Panc1 (cell line): ENCODE measurements at regions not wholly inside any gene's neighbourhood (a gene's known extent, or its start where the extent isn't known, plus 50 kb on each side); places are given as distances from the start of the nearest gene placed in this dataset.

Experiments
- ATAC-seq: fragments of 200-7000 bp; cut with Tn5 transposase; 2 replicates; pipeline ENCODE4 v1.9.1; 2020; ENCODE audit warnings: mild to moderate bottlenecking, moderate library complexity
- BruUV-seq: library from RNA; stranded (reverse); fragments of 400-500 nt; replicated peaks from 2 replicates; lab custom pipeline; 2021; lab: Mats Ljungman, UMichigan
- CTCF ChIA-PET: fragments of 300-600 bp; sonication (Branson Sonifier 250); formaldehyde crosslinking; loops from one replicate; lab custom pipeline; 2022; ENCODE audit warnings: antibody characterized with exemption; lab: Charles Lee
- POLR2A ChIA-PET: fragments of 300-600 bp; sonication (Branson Sonifier 250); formaldehyde crosslinking; loops from one replicate; lab custom pipeline; 2022; ENCODE audit warnings: antibody characterized with exemption; lab: Charles Lee
- DNase-seq: peaks from one replicate; pipeline ENCODE4 v3.0.0-alpha.2; 2010; ENCODE audit warnings: low read depth, low spot score
- H3K27ac ChIP-seq: 2 replicates; pipeline ENCODE4 v1.5.1; 2011; ENCODE audit warnings: mild to moderate bottlenecking, low read length, inconsistent platforms
- H3K27me3 ChIP-seq: fragments of 200-500 bp; sonication (Bioruptor generic); 2 replicates; pipeline ENCODE4 v1.6.0; 2014; ENCODE audit warnings: low read length, inconsistent platforms; ENCODE audit not compliant: control insufficient read depth, insufficient read depth
- H3K36me3 ChIP-seq: fragments of 200-500 bp; sonication (Bioruptor generic); 2 replicates; pipeline ENCODE4 v1.5.1; 2014; ENCODE audit warnings: inconsistent platforms, mild to moderate bottlenecking, low read length, moderate library complexity; ENCODE audit not compliant: control insufficient read depth, insufficient read depth
- H3K4me1 ChIP-seq: 2 replicates; pipeline ENCODE4 v1.5.1; 2011; ENCODE audit warnings: inconsistent platforms, mild to moderate bottlenecking, low read length, moderate library complexity; ENCODE audit not compliant: control insufficient read depth, insufficient read depth
- H3K4me3 ChIP-seq, 2 experiments: 2 replicates each; pipeline ENCODE4 v1.5.1; 2011 to 2012; ENCODE audit warnings: low read depth in 2 of 2, low read length in 2 of 2, mild to moderate bottlenecking in 2 of 2, inconsistent platforms in 1 of 2, moderate library complexity in 1 of 2
- H3K9me3 ChIP-seq: fragments of 200-500 bp; sonication (Bioruptor generic); 2 replicates; pipeline ENCODE4 v1.5.1; 2014; ENCODE audit warnings: low read depth, mild to moderate bottlenecking, inconsistent platforms, low read length, moderate library complexity; ENCODE audit not compliant: control insufficient read depth, insufficient read depth
- POLR2AphosphoS5 ChIP-seq: IDR thresholded peaks from 2 replicates; pipeline ENCODE4 v1.6.1; 2012; ENCODE audit warnings: mild to moderate bottlenecking, low read depth, low read length, moderate library complexity
- SIN3A ChIP-seq: IDR thresholded peaks from 2 replicates; pipeline ENCODE4 v1.6.1; 2012; ENCODE audit warnings: low read depth, mild to moderate bottlenecking, low read length, moderate library complexity, borderline replicate concordance; ENCODE audit not compliant: insufficient read depth
- TCF7L2 ChIP-seq: IDR thresholded peaks from 2 replicates; pipeline ENCODE4 v1.6.1; 2011; ENCODE audit warnings: mild to moderate bottlenecking, low read depth, low read length, inconsistent platforms
- in situ Hi-C: cut with HindIII; loops from 2 replicates; pipeline ENCODE4 v1.10.0; 2016; ENCODE audit warnings: low sequenced_read_pairs, low pct_unique_long_range_greater_than_20kb
- intact Hi-C: fragments of 100-400 bp; cut with micrococcal nuclease; formaldehyde crosslinking; loops from one replicate; pipeline ENCODE4 v1.10.0; 2022; ENCODE audit not compliant: unreplicated experiment
- TF ChIP-seq, protein P1 (sequence below), 2 experiments: IDR thresholded peaks; 2 replicates each; pipeline ENCODE4 v1.6.1; 2011 to 2012; ENCODE audit warnings: low read depth in 2 of 2, control low read depth in 1 of 2, low read length in 1 of 2, mild to moderate bottlenecking in 1 of 2, moderate library complexity in 1 of 2; ENCODE audit not compliant: insufficient read depth in 1 of 2
- TF ChIP-seq, protein P2 (sequence below): fragments of 450-650 bp; IDR thresholded peaks from 2 replicates; pipeline ENCODE4 v1.5.1; 2017; ENCODE audit warnings: mild to moderate bottlenecking

DNA sequence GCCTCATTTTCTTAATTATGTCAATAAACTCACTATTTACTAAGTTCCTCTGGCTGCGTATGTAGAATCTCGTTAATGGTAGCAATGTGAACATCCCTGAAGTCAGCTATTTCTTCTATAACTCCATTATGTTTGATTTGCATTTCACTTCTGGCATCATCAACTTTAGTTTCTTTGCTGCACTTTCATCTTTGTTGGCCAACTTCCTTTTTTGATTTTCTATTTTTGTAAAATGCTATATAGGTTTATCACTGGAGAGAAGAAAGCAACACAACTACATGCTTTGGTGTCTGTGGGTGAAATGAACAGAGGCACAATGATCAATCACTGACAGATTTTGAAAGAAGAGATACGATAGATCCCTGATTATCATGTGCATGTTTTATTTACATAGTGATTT is 58.5 kb upstream of the ATF7IP start:
- TF ChIP-seq, protein P1, sequence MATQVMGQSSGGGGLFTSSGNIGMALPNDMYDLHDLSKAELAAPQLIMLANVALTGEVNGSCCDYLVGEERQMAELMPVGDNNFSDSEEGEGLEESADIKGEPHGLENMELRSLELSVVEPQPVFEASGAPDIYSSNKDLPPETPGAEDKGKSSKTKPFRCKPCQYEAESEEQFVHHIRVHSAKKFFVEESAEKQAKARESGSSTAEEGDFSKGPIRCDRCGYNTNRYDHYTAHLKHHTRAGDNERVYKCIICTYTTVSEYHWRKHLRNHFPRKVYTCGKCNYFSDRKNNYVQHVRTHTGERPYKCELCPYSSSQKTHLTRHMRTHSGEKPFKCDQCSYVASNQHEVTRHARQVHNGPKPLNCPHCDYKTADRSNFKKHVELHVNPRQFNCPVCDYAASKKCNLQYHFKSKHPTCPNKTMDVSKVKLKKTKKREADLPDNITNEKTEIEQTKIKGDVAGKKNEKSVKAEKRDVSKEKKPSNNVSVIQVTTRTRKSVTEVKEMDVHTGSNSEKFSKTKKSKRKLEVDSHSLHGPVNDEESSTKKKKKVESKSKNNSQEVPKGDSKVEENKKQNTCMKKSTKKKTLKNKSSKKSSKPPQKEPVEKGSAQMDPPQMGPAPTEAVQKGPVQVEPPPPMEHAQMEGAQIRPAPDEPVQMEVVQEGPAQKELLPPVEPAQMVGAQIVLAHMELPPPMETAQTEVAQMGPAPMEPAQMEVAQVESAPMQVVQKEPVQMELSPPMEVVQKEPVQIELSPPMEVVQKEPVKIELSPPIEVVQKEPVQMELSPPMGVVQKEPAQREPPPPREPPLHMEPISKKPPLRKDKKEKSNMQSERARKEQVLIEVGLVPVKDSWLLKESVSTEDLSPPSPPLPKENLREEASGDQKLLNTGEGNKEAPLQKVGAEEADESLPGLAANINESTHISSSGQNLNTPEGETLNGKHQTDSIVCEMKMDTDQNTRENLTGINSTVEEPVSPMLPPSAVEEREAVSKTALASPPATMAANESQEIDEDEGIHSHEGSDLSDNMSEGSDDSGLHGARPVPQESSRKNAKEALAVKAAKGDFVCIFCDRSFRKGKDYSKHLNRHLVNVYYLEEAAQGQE (IDR thresholded peaks at IDR 0.05; ENCODE audit: insufficient read depth in 1 of 2, low read depth in 2 of 2, low read length in 1 of 2) = no peak
- no peak overlapping the region for H3K27ac ChIP-seq
- no peaks in the 10 kb centered on the region for H3K9me3 ChIP-seq
- ATAC-seq = no peak
- in situ Hi-C loops (no loop called here), intact Hi-C loops (no loop called here)
- H3K27me3 ChIP-seq = no peaks in the 10 kb centered on the region
- POLR2A ChIA-PET = no interaction called here
- no TSS peak for BruUV-seq
- no peaks in the 10 kb centered on the region for H3K4me1 ChIP-seq
- no peak overlapping the region for H3K4me3 ChIP-seq
- no peak for DNase-seq
- CTCF ChIA-PET = no interaction called here
- no peaks in the 10 kb centered on the region for H3K36me3 ChIP-seq

DNA sequence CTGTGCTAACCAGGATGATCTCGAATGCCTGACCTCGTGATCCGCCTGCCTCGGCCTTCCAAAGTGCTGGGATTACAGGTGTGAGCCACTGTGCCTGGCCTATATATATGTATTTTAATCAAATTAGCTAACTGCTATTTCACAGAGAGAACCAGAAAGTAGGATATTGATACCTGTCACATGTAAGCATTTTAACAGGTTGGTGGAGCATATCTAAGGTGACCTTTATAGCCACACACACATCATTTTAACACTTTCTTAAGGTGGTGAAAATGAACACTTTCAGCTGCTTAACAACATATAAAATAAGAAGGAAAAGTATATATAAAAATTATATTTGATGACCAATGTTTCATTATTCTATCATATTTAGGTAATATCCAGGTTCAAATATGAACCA is 57.0 kb upstream of the ATF7IP start:
- POLR2A ChIA-PET = no interaction called here
- ATAC-seq (no peak), DNase-seq (no peak)
- in situ Hi-C loops (no loop called here), intact Hi-C loops (no loop called here)
- Histone ChIP-seq H3K27me3 (no peaks in the 10 kb centered on the region), H3K27ac (no peak overlapping the region), H3K9me3 (no peaks in the 10 kb centered on the region), H3K4me1 (no peaks in the 10 kb centered on the region), H3K4me3 (no peak overlapping the region), H3K36me3 (no peaks in the 10 kb centered on the region)
- no peak for TF ChIP-seq TCF7L2
- TF ChIP-seq SIN3A = no peak
- TF ChIP-seq, protein P2, sequence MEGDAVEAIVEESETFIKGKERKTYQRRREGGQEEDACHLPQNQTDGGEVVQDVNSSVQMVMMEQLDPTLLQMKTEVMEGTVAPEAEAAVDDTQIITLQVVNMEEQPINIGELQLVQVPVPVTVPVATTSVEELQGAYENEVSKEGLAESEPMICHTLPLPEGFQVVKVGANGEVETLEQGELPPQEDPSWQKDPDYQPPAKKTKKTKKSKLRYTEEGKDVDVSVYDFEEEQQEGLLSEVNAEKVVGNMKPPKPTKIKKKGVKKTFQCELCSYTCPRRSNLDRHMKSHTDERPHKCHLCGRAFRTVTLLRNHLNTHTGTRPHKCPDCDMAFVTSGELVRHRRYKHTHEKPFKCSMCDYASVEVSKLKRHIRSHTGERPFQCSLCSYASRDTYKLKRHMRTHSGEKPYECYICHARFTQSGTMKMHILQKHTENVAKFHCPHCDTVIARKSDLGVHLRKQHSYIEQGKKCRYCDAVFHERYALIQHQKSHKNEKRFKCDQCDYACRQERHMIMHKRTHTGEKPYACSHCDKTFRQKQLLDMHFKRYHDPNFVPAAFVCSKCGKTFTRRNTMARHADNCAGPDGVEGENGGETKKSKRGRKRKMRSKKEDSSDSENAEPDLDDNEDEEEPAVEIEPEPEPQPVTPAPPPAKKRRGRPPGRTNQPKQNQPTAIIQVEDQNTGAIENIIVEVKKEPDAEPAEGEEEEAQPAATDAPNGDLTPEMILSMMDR = no peak
- TF ChIP-seq POLR2AphosphoS5 = no peak
- TF ChIP-seq, protein P1 (IDR thresholded peaks at IDR 0.05; ENCODE audit: insufficient read depth in 1 of 2, low read depth in 2 of 2, low read length in 1 of 2) = no peak
- no TSS peak for BruUV-seq
- CTCF ChIA-PET = no interaction called here
